Spleen (tissue), 7 donors: ENCODE measurements at regions not wholly inside any gene's neighbourhood (a gene's known extent, or its start where the extent isn't known, plus 50 kb on each side); places are given as distances from the start of the nearest gene placed in this dataset.

Experiments used
- POLR2A ChIP-seq, 3 donors: fragments of 450-650 bp; IDR thresholded peaks; one replicate each; pipeline ENCODE4 v1.5.1; 2017; ENCODE audit warnings: antibody characterized with exemption in 3 of 3, mild to moderate bottlenecking in 1 of 3
- TF ChIP-seq, protein P1 (sequence below), 11 experiments: fragments of 200-600 bp in 7 of 11; fragments of 450-650 bp in 4 of 11; sonication (generic) in 4 of 11; IDR thresholded peaks in 8 of 11; conservative IDR thresholded peaks in 3 of 11; 1 replicate in 7 of 11; 2 replicates in 4 of 11; pipeline versions ENCODE4 v1.4.0 to v1.8.0; 2016 to 2021; ENCODE audit warnings: antibody characterized with exemption in 11 of 11, inconsistent platforms in 4 of 11, mild to moderate bottlenecking in 1 of 11
- donor health status: DM: no; HTN: no; CAD: no; lungs with moderate emphysema.
- donor health status: DM: no; HTN: no; CAD: no.
- donor health status: DM: no; HTN: no; CAD: no.

DNA sequence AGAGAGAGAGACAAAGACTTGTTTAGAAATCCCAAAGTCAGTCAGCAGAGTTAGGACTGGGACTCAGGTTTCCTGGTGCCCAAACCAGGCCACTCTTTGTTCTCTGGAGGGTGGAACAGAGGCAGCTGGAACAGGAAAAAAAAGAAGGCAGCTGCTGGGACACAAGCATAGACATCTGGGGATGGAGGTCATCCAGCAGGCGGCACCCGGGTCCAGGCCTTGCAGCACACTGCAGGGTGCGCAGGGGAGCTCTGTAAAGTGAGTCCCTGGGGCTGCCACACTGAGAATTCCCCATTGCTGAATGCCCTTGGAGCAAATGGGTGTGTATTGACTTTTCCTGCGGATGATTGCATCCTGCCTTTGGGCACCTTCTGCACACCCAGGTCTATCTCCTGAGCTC lies 222.9 kb upstream of the CSF3R start:
- TF ChIP-seq, protein P1, sequence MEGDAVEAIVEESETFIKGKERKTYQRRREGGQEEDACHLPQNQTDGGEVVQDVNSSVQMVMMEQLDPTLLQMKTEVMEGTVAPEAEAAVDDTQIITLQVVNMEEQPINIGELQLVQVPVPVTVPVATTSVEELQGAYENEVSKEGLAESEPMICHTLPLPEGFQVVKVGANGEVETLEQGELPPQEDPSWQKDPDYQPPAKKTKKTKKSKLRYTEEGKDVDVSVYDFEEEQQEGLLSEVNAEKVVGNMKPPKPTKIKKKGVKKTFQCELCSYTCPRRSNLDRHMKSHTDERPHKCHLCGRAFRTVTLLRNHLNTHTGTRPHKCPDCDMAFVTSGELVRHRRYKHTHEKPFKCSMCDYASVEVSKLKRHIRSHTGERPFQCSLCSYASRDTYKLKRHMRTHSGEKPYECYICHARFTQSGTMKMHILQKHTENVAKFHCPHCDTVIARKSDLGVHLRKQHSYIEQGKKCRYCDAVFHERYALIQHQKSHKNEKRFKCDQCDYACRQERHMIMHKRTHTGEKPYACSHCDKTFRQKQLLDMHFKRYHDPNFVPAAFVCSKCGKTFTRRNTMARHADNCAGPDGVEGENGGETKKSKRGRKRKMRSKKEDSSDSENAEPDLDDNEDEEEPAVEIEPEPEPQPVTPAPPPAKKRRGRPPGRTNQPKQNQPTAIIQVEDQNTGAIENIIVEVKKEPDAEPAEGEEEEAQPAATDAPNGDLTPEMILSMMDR (IDR thresholded peaks at IDR 0.05 in 8 of 11, conservative IDR thresholded peaks at IDR 0.05 in 3 of 11): peak in 1 of 11 experiments; percentile 10
- no peak for TF ChIP-seq POLR2A (IDR thresholded peaks at IDR 0.05)
